HG03520 (cell line): ENCODE measurements at regions not wholly inside any gene's neighbourhood (a gene's known extent, or its start where the extent isn't known, plus 50 kb on each side); places are given as distances from the start of the nearest gene placed in this dataset.
"Not testable (repeated sequence)": the region's sequence is repeated elsewhere in the genome, so short reads cannot be mapped to it uniquely, and the experiment has no call there.

Source experiments
- ATAC-seq: cut with Tn5 transposase; IDR thresholded peaks from one replicate; pipeline ENCODE4 v1.9.1; 2021; ENCODE audit warnings: mild to moderate bottlenecking, moderate library complexity; ENCODE audit not compliant: unreplicated experiment

DNA sequence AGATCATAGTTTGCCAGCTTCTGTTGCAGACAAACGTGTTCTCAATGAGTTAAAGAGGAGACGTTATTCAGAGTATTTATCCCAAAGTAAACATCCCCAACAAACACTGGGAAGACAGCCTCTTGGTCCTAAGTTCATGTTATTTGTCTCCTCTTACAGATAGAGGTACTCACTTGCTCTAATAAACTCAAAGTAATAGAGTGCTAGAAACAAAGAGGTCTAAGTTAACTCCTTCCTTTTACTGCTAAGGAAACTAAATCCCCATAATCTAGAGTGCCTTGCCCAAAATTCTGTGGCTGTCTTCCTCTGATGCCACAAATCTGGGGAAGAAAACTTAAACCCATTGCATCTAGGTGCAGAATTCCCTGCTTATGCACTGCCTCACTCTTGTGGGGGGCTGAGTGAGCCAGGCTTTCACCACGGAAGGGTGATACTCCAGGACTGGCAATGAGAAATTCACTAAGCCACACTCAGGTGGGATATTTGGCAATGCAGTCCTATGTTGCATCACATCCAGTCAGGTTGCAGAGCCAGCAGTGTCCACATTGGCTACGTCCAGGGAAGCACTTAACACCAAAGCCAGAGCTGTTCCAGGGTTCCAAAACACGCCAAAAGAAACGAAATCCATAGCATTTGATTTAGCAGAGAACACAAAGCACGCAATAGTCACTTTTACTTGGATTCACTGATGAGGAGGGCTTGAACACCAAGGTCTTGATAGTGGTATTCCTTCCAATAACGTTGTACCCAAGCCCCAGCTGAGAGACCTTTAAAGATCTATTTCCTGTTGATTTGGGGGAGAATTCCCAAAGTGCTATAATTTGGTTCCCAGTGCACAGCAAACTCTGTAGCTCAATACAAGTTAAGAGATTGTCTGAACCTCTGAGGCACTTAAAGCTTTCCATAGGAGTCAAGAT lies 81.0 kb upstream of the FOXQ1 start:
- ATAC-seq: no peak

DNA sequence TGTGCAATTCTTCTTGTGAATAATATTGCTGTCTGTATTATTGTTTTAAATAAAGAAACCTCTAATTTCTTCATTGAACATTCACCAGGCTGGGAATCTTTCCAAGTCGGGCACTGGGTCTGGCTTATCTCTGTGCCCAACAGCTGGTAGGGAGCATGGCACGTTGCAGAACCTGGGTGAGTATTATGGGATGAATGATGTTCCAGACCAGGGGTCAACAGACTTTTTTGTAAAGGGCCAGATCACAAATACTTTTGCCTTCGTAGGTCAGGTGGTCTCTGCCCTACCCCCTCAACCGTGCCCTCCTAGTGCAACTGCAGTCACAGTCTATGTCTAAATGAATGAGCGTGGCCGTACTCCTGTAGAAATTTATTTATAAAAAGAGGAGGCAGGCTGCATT lies 81.6 kb upstream of the FOXQ1 start:
- ATAC-seq: no peak

- no peak for ATAC-seq
These were observed 82.1 kb upstream of the FOXQ1 start for GRCh38 chr6:1229808-1230207.

DNA sequence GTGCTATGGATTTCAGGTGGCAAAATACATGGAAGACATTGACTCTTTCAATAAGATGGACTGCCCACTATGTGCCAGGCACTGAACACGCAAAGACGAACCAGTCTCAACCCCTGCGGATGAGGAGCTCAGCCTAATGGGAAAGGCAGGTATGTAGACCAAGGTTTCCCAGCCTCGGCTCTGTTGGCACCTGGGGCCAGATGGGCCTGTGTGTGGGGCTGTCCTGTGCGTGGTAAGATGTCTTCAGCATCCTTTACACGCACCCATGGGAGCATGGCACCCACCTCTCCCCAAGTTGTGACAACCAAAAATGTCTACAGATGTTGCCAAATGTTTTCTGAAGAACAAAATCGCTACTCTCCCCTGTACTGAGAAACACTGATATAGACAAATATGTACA lies 82.6 kb upstream of the FOXQ1 start:
- no peak for ATAC-seq

DNA sequence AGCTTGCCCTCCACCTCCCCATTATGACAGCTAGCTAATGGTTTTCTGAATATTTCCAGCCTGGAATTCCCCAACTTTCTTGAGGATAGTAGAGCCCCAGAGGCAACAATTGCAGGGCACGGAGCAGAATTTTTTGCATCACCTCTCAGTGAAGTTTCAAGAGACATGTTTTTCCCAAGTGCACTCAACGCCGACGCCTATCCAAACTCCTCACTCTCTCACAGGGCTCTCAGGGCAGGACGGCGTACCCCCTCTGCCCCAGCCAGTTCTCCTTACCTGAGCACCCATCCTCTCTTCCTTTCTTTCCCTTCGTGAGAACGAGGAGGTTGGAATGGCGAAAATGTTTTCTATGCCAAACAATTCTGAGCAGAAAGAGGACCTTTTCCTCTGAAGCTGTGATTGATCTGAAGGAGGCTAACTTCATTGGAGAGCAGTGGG lies 83.1 kb upstream of the FOXQ1 start:
- ATAC-seq: no peak

DNA sequence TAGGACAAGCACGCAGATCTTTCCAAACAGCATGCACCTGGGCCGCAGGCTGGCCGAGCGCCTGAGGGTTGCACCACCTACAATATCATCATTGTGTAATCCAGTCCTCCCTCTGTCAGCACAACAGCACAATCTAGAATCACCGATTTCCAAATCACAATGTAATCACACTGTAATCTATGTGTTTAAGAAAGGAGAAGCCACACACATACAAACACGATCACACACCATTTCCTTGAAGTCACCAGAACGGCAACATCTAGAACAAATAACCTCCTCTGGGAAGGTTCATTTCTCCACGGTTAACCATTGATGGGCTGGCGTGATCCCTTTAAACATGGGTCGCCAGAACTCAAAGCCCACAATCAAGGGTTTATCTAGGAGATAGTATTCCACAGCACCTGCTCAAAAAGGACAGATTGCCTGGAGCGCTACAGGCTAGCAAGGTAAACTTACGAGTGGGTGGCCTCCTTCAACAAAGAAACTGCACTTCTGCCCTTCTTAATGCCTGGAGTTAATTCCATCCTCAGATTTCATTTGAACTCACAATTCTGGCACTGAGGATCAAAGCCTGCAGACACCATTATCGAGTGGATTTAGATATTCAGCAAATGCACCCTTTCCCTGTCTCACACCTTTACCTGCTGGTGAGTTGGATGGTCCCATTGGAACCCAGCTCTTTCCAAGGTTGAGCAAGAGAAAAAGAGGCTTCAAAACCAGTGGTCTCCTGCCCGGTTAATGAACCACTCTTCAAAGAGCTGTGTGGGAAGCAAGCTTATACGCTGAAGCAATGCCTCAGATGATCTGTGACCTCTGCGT lies 83.8 kb upstream of the FOXQ1 start:
- no peak for ATAC-seq

DNA sequence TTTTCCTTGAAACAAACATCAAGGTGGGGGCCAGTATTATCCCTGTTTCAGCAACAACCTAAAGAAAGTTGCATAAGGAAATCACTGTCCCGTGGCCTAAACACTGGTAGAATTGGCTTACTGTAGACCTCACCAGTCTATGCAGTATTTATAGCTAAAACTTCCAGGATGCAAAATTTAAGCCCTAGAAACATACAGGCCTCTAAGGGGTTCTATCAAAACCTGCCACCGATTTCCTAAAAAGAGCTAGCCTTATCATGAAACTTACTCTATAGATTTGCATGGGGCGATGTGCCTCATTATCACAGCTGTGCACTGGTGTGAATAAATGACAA lies 84.3 kb upstream of the FOXQ1 start:
- no peak for ATAC-seq

- no peak for ATAC-seq
These were observed 85.4 kb upstream of the FOXQ1 start for GRCh38 chr6:1226277-1227099.

DNA sequence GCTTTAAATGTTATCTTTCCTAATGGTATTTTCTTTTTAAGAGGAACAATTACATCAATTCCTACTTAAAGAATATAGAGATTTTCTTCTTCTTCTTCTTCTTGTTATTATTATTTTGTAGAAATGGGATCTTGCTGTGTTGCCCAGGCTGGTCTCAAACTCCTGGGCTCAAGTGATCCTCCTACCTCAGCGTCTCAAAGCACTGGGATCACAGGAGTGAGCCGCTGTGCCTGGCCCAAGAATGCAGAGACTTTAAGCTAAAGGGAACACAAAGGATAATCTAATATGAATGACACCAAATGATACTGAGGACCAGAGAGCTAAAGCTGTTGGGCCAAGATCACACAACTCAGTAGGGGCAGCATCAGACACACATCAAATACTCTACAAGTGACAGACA lies 87.4 kb upstream of the FOXQ1 start:
- no peak for ATAC-seq

DNA sequence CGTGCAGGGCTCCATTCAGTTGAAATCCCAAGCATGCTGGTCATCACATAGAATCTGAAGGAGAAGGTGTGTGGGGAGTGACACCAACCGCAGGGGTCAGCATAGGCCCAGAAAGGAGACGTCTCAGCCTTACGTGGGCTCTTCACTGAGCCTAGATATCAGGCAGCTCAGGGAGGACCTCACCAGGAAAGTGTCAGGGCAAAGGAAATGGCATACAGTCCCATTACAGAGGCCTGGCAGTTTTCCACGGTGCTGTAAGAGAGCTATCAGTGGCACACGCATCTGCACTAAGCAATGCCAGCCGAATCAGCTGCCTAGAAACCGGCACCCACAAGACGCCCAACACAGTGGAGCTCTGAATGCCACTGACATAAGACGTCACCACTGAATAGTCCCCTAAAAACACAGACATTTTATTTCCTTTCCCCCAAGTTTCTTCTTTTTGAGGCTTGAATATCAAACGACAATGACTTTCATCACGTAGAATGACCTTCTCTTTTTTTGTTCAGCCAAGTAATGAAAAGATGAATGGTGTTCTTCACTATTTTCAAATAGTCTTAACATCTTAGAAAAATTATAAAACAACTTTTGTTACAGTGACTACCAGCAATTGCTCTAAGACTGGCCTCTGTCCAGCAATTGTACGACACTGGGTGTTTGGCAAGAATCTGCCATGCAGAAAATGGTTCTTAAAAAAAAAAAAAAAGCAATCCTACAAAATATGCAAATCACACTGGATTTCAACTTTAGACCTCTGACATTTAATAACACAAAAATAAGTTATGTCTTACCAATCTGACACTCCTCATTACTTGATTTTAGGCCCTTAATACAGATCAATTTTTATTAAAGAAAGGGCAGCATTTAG lies 88.9 kb upstream of the FOXQ1 start:
- ATAC-seq: no peak

DNA sequence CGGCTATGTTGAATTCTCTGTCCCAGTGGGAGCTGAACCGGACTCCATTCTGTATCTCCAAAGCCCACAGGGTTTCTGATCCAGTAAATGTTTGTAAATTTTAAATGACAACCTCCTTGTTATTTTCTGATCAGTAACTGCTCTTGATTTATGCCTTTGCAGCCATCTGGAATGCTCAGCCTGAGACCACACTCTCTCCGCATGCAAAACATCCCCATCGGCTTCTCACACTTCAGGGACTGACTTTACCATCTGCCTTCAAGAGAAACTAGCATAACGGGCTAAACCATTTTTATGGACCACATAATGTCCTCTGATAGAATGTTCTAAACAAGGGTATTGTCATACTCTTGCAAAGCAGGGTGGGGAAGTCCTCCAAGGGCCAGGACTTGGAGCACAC lies 94.5 kb upstream of the FOXQ1 start:
- ATAC-seq: no peak

DNA sequence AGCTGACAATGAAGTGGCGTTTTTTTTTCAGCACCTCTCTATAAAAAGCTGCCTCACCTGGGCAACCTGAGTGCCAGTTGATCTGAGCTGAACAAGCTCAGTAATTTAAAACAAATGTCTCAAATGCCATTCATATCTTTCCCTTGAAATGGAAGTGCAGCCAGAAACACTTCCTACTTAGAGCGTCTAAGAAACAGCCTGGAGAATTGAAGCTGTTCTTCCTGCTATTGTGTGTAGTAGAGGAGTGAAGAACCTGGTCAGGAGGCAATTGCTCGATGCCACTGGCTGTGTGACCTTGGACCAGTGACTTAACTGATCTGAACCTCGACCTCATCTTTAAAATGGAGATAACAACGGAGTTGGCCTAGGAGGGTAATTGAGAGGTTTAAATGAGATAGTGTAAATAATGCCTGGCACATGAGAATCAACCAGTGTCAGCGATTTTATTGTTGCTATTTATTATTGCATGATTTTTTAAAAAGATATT lies 95.4 kb upstream of the FOXQ1 start:
- ATAC-seq: no peak

DNA sequence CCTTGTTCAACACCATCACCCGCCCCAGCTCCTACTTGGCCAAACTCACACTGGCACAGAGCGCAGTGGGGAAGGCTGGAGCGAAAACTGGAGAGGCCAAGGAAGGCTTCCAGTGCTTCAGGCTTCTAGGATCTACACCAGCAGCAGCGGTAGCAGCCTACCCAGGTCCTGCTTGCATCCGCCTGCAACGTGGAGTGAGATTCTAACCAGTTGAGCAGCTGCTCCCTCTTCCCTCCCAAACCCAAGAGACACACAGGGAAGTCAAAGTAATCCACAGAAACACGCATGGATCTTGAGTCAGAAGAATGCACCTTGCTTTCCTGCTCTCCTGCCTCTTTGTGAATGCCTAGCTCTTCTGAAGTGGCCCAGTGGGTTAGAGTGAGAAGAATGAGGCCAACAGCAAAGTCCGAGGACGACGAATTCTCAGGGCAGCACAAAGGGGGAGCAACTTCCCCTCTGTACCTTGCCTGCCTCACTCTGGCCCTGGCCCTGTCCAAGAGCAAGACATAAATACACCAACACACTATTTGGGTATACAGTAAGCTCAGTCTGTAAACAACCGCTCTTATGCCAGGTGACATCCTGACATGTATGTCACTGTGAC lies 95.9 kb upstream of the FOXQ1 start:
- no peak for ATAC-seq

GRCh38 chr6:1215023-1215422 lies 96.9 kb upstream of the FOXQ1 start:
- no peak for ATAC-seq

DNA sequence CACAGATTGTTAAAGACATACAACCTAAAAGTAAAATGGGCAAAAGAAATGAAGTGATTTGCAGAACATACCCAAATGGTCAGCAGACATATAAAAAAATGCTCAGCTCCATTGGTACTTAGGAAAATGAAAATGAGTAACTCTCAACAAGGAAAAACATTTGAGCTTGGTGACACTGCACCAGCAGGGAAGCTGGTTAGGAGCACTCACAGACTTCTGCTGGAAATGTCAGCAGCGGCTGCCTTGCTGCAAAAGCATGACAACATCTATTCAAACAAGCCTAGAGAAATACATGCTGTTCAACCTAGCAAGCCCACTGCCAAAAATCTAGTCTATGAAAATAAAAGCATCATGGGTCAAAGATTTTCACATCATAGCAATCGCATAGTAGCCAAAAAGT lies 99.0 kb upstream of the FOXQ1 start:
- no peak for ATAC-seq

GRCh38 chr6:1212138-1212537 lies 99.8 kb upstream of the FOXQ1 start:
- not testable (repeated sequence) for ATAC-seq

- ATAC-seq: not testable (repeated sequence)
These were observed 101.3 kb upstream of the FOXQ1 start for GRCh38 chr6:1210631-1211030.

- no peak for ATAC-seq
These were observed 103.0 kb upstream of the FOXQ1 start for GRCh38 chr6:1208876-1209275.

DNA sequence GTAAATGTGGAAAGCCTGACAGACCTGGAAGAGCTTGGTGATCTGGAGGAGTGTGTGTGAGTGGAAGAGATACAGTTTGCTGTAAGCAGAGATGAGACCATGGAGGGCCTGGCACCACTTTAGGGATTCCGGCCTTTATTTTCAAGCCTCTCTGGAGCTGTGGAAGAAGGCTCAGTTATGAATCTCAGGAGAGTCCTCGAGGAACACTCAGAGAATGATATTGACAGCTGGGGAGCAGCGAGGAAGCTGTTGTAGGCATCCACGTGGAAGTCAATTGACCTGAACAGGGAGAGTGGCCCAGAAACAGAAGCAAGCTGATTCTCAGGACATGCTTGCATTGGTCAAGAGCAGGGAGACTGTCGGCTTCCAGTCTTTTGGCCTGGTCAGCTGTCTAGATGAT lies 108.4 kb upstream of the FOXQ1 start:
- no peak for ATAC-seq

- no peak for ATAC-seq
These were observed 109.7 kb upstream of the FOXQ1 start for GRCh38 chr6:1202201-1202600.
